HG02642 (cell line): ENCODE measurements at regions not wholly inside any gene's neighbourhood (a gene's known extent, or its start where the extent isn't known, plus 50 kb on each side); places are given as distances from the start of the nearest gene placed in this dataset.

Experiments used
- ATAC-seq: cut with Tn5 transposase; IDR thresholded peaks from one replicate; pipeline ENCODE4 v1.9.1; 2021; ENCODE audit warnings: mild to moderate bottlenecking; ENCODE audit not compliant: unreplicated experiment, poor library complexity

DNA sequence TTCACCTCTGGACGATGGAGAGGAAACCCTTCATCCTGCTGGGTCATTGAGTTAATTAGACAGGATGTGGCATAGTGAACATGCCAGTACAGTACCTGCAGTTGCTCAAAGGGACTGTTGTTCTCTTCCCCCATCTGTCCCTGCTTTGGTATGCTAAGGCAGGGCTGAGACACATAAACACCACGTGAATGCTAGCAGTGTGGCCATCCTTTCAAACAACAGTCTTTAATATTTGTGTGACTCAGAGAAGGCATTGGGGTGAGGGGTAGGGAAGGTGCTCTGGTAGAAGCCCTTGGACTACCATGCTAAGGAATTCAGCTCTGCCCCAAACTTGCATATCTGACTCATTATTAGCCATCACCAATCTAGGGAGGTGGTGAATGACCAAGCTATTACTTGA, 180.2 kb upstream of the ZNF618 start:
- no peak for ATAC-seq

DNA sequence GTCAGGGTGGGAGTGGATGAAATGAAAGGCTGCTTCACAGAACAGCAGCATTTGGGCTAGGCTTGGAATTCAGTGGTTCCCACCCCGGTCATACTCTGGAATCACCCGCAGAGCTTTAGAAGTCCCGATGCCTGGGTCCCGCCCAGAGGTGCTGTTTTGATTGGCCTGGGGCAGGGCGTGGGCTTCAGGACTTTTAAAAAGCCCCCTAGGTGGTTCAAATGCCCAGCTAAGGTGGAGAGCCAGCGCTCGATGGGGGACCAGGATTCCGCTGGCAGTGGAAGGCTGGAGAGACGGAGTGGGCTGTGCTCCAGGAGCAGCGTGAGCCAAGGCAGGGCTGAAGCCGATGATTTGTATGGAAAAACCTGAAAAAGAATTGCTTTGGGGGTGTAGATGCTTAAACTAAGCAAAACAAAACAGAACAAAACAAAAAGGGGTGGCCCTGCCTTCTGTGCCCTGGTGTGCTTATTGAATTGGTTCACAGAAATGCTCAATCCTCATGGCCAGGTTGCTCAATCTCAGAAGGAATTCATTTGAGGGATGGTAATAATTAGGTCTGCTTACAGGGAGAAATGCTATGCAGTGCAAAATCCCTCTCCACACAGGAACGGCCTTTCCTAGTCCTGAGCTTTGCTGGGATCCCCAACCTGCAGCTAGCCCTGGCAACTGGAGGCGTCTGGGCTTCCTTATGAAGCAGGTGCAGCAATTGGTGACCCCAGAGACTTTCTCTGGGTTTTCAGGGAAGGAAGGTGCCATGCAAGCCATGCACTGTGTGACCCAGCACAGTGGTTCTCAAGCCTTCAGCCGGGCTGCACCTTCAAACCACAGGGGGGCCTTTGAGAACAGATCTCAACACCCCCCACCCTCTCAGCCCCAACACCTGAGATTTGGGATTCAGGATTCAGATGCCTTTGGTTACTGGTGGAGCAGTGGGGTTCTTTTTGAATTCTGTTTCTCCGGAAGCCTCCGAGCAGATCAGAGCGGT, 174.0 kb upstream of the ZNF618 start:
- ATAC-seq: no peak

DNA sequence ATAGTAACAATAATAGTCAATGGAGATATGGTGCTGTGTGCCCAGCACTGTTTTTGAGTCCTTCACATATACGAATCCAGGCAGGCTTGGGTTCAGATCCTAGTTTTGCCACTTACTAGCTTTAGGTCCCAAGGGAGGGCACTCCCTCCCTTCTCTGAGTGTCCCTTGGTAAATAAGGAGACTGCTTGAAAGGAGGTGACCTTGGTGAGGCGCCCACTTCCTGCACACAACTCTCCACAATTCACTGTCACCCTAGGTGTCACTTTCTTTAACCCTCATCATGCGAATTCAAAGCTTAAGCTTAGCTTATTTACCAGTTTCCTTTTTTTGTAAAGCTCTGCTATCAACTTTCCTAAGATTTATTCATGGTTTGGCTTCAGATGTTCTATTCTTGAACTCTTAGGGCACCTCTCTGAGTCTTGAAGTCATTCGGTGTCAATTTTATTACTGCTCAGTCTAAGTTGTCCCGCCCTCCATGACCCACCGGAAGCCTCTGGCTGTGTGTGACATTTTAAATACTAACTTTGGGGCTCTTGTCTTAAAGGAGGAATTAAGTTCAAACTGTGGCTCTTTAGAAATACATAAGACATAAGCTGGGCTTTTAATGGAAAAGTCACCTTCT, 170.7 kb upstream of the ZNF618 start:
- ATAC-seq: no peak

DNA sequence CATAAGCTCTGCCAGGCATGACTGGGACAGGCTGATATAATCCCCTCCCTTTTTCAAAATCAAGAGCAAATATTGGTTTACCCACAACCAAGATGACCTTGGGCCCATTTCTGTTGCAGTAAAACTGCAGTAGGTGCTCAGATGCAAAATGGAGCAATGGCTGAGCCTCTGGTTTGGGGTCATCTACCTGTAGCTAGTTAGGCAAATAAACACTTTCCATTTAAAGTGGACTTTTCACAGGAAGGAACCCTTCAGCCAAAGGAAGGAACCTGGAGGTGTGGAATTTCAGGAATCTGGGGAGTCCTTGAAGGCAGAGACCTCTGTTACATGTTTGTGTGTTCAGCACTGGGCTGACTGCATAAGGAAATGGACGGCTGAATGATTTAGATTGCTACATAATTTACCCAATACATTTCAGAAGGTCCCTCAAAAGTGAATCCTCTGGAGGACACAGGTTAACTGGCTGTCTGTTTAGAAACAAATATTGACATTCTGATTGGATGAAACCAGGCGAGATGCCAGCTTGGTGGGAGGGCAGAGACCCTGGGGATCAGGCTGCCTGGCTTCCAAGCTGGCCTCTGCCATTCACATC, 170.1 kb upstream of the ZNF618 start:
- no peak for ATAC-seq

DNA sequence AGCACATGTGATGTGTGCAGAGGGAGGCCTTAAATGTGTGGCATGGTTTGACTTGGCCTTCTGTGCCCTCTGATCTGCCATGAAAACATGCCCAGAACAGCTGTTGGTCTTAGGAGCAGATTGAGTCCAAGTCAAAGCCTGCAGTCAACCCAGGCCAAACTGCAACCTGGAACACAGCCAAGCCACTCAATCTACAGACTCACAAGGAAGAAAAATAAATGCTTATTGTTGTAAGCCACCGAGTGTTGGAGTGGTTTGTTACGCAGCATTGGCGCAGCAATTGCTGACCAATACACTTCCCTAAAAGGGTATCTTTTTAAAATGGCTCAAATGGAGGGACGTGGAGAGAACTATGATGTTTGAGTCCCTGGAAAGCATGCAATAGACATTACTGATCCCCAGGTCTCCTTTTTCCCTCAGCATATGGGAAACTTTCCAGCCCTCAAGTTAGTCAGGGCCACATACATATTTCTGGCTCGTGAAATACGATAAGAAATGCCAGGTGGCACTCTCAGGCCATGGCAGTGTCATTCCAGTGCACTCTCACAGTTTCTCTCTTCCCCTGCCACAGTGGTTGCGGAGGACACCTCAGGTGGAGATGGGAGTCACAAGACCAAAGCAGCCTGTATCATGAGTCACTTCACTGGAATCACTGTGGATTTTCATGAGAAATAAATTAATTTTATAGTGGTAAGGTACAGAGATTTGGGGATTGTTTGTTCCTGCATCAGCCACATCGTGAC, 168.0 kb upstream of the ZNF618 start:
- no peak for ATAC-seq

DNA sequence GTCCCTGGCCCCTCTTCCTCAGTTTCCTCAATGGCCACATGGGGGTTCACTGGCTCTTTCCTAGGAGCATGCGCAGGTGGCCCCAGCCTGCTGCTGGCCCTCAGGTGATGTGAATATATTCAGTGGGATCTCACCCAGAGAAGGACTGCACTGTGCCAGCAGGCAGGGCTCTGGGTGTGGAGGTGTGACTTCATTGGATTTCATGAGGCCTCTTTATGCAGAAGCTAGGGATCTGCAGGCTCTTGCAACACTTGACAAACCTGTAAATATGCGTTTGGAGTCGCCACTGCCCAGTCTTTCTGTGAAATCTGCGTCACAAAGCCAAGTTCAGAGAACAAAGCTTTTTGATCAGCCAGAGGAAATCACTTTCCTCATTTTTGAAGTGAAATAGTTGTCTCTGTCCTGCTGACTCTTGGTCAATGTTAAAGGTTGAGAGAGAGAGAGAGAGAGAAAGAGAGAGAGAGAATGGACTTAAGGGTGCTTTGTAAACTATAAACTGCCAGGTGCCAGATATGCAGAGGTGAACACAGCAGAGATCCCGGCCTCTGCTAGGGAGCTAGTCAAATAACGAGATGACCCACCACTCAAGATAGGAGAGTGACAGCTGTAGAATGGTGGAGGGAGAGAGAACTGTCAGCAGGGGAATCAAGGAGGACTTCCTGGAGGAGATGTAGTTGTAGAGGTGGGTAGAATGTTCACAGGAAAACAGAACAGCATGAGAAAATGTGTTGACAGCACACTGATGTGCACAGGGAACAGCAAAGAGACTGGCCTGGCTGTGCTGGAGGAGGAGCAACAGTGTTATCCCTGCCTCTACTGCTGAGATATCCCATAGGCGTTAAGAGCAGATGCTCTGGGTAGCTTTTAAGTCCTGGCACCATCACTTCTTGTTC, 167.0 kb upstream of the ZNF618 start:
- ATAC-seq: no peak

DNA sequence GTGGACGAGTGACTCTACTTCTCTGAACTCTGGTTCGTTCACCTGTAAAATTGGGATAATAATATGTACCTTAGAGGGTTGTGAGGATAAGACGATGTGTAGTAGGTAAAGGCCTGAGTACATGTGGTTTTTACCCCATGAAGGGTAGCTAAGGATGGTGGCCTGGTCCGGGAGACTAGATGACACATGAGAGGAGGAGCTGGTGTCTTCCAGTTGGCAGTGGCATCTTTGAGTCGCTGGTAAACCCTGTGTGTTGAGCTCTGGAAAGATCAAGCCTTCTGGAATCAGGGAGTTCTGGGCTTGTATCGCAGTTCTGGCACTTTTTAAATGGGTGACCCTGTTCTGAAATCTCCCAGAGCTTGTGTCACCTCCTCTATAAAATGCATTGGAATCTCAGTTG, 166.4 kb upstream of the ZNF618 start:
- ATAC-seq: no peak

DNA sequence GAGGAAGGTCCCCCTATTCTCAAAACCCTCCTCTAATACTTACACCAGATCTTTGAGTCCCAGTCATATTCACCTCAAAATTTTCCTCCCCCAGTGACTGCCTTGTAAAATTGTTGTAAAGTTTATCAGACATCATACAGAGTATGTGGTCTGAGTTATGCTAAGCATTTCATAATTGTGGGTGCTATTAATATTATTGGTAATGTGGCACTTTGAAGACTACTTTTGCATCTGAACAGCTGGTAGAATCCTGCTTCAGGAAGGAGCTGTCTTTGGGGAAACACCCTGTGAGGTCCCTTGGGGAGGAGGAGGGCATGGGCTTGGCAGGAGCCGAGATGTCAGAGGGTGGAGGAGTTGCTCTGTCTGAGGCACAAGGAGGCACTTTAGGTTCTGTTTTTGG, 164.9 kb upstream of the ZNF618 start:
- ATAC-seq: no peak

DNA sequence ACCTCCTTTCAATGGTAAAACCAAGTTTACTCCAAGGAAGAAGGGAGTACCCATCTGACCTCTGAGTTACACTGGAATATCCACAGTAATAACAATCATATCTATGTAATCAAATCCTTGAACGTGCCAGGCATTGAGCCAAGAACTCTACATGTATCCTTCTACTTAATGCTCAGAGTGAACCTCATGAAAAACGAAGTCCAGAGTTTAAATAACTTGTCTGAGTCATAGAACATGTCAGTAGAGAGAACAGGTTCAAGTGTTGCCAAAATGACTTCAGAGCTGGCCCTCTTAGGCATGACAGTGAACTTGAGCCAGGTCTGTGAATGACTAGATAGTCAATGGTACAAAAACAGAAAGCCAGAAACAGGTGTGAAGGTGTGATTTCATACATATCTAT, 164.1 kb upstream of the ZNF618 start:
- ATAC-seq: no peak

DNA sequence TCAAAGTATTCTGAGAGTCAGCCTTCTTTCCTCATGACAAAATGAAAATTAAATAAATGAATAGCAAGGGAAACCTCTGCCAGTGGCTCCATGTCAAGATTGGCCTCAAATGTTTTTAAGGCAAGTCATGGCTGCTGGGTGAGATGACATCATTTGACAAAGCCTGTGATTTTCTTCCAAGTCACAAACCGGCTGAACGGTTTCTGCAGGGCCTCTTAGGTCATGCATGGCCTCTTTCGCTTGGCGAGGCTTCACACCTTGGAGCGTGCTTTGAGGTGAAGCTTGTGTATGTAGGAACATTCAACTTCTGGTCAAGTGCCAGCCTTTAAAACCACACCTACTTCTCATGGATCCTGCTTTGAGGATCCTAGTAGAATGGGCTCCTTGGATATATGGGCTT, 161.0 kb upstream of the ZNF618 start:
- no peak for ATAC-seq

DNA sequence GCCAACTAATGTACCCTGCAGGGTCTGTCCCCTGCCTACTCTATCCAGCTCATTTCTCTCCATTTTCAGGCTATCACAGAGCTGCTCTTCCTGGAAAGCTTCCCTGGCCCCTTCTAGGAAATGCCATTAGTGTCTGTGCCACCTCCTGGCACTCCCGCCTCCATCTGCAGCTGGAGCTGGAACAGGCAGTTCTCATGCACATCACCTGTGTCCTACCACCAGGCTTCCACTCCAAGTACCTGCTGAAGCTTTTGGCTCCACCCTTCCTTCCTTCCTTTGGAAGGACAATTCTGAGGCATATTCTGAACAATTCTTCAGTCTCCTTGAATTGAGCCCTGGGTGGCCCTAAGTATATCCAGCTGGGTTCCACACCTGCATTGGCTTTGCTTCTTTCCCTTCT, 156.2 kb upstream of the ZNF618 start:
- no peak for ATAC-seq

DNA sequence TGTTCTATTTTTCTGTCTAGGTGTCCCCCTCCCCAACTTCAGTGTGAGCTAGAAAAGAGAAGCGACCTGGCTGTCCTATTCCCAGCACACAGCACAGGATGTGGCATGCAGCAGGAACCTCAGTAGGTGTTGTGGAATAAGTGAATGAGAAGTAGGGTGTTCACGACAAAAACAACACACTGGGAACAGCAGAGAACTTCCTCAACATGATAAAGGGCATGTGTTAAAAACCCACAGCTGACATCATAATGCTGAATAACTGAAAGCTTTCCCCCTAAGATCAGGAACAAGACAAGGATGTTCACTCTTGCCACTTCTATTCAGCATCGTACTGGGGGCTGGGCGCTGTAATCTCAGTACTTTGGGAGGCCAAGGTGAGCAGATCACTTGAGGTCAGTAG, 155.6 kb upstream of the ZNF618 start:
- no peak for ATAC-seq

DNA sequence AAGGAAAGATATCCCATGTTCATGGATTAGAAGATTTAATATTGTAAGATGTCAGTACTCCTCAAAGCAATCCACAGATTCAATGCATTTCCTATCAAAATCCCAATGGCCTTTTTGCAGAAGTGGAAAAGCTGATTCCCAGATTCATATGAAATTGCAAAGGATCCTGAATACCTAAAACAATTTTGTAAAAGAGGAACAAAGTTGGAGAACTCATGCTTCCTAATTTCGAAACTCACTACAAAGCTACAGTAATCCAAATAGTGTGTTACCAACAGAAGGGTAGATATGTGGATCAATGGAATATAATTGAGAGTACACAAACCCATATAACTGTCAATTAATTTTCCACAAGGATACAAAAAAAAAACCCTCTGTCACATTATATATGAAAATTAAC, 154.3 kb upstream of the ZNF618 start:
- ATAC-seq: no peak

DNA sequence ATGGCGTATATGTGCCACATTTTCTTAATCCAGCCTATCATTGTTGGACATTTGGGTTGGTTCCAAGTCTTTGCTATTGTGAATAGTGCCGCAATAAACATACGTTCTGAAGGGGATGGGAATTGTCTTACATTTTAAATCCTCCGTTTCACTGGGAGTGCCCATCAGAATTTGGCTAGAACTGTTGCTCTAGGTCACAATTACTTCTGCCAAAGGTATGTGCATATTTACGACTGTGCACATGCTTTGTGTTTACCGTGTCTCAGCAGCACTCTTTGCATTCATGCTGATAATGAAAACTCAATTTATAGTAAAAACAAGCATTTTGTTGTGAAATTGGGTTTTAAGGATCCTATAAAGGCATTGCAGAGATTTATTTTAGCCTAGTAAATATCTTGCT, 151.9 kb upstream of the ZNF618 start:
- no peak for ATAC-seq

DNA sequence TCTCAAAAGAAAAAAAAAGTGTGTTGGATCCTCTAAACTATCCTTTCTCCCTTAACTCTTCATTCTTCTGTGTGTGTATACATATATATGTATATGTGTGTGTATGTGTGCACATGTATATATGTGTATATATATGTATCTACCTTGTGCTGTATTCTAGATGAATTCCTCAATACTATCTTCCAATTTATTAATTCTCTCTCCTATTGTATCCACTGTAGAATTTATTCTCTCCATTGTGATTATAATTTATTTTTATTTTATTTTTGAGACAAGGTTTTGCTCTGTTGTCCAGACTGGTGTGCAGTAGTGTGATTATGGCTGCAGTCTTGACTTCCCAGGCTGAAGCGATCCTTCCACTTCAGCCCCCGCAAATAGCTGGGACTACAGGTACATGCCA, 147.1 kb upstream of the ZNF618 start:
- ATAC-seq: no peak

DNA sequence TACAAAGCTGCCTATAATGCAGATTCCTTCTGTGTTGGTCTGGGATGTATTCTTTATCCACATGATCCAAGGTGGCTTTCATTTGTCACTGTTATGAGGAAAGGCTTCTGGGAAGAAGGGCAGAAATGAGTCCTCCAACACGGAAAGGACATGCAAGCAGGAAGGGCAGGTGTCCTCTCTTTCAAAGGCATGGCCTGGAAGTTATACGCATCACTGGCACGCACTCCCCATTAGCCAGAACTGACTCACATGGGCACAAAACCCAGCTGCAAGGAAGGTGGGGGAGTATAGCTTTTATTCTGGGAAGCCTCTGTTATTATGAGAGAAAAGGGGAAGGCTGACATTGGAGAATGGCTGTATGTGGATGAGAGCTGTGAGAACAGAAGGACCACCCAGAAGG, 141.3 kb upstream of the ZNF618 start:
- no peak for ATAC-seq

DNA sequence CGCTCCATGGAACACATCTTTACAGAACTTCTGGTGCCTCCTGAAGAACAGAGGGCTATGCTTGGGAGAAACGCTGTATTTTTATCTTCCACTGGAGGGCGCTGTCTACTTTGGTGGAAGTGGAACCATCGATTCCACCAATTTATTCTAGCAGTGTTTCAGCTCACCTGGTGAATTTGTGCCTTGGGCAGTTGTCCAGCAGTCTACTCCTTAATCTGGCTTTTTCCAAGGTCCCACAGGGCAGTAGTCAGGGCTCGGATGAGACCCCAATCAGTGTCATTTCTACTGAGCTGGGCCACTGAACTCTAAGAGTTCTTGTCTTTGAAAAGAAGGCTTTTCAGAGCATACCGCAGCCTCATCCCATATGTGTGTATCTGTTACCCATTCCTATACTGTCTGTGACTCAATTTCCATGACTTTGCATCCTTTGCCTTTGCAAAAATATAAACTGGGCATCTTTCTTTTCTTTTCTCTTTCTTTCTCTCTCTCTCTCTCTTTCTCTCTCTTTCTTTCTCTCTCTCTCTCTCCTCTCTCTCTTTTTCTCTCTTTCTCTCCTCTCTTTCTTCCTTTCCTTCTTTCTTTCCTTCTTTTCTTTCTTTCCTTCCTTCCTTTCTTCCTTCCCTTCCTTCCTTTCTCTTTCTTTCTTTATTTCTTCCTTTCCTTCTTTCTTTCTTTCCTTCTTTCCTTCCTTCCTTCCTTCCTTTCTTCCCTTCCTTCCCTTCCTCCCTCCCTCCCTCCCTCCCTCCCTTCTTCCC, 138.4 kb upstream of the ZNF618 start:
- no peak for ATAC-seq

DNA sequence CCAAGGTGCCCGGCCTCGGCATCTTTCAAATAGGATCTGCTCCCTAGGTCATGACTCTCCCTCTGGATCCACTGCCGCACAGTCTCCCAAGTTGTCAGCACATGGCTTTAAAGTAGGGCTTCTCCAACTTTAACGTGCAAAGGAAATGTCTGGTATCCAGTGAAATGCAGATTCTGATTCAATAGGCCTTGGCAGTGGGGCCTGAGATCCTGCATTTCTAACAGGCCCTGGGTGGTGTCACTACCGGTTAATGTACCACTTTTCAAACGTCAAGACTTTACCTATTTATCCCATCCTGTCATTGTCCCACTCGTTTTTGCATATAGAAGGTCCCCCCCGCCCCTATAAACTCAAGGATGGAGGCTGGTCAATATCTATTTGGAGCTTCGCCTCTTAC, 137.6 kb upstream of the ZNF618 start:
- no peak for ATAC-seq
